Activated naive CD4-positive, alpha-beta T cell treated with anti-CD3 and anti-CD28 coated beads, Interleukin-2, amount 50 U/mL, for 72 hours (primary cell): ENCODE measurements at regions not wholly inside any gene's neighbourhood (a gene's known extent, or its start where the extent isn't known, plus 50 kb on each side); places are given as distances from the start of the nearest gene placed in this dataset.
"Not testable (repeated sequence)": the region's sequence is repeated elsewhere in the genome, so short reads cannot be mapped to it uniquely, and the experiment has no call there.

Experiments used
- ATAC-seq, 2 donors: fragments of 150-1000 bp; cut with Tn5 transposase; 2 replicates each; pipeline ENCODE4 v1.10.0; 2021; ENCODE audit warnings: mild to moderate bottlenecking in 2 of 2, moderate library complexity in 2 of 2
- DNase-seq, 2 donors: peaks; one replicate each; pipeline ENCODE4 v3.0.0; 2021 to 2022; ENCODE audit warnings: low spot score in 2 of 2
- H3K27ac Mint-ChIP-seq, 2 donors: one replicate each; pipeline ENCODE4 v1.8.0; 2022; ENCODE audit warnings: mild to moderate bottlenecking in 2 of 2, mixed read lengths in 2 of 2
- H3K36me3 Mint-ChIP-seq, 2 donors: one replicate each; pipeline ENCODE4 v1.8.0; 2022; ENCODE audit warnings: mixed read lengths in 2 of 2
- H3K9me3 Mint-ChIP-seq, 2 donors: one replicate each; pipeline ENCODE4 v1.8.0; 2022; ENCODE audit warnings: mixed read lengths in 2 of 2

DNA sequence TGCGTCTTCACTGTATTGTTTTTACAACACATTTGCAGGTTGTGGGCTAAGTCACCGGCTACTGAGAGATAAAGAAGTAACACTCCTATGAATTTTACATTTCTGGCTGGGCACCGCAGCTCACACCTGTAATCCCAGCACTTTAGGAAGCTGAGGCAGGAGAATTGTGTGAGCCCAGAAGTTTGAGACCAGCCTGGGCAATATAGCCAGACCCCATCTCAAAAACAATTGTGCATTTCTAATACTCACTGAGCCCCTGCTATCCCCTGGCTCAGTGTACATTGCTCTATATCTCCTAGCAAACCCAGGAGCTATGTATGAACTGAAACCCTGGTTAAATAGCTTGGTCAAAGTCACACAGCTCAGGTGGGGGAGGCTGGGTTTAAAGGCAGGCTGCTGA, 108.7 kb downstream of the ZNF281 start:
- ATAC-seq = no peak
- H3K9me3 Mint-ChIP-seq = no peaks in the 10 kb centered on the region
- H3K36me3 Mint-ChIP-seq = no peaks in the 10 kb centered on the region
- H3K27ac Mint-ChIP-seq = no peak overlapping the region
- no peak for DNase-seq

DNA sequence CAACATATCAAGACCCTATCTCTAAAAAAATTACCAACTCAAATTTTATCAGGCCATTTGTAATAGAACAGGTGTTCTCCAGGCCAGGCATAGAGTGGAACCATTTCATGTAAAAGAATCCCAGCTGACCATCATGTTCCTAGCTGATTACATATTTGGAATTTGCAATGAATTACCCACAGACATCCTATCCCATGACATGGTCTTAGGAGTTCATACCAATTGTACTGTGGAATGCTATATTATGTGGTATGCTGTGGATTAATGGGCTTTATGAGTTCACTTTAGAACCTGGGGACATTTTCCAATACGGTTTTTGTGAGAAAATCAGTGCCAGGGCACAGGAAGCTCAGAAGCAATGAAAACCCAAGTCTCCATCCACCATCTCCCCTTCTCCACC, 110.3 kb downstream of the ZNF281 start:
- H3K27ac Mint-ChIP-seq = no peak overlapping the region
- ATAC-seq = no peak
- no peaks in the 10 kb centered on the region for H3K9me3 Mint-ChIP-seq
- no peak for DNase-seq
- H3K36me3 Mint-ChIP-seq = no peaks in the 10 kb centered on the region

DNA sequence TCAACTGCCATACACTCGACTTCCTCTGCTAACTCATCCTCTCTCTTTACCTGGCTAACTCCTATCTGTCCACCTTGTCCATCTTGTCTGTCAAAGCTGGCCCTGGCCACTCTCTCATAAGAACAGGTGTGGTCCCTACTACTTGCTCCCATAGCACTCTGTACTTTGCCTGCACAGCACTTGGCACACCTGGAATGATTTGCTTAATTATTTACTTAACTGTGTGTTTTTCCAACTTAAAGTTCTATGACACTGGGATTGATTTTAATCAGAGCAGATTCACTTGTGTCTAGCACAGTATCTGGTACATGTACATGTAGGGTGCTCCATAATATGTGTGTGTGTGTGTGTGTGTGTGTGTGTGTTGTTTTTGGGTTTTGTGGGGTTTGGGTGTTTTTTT, 111.6 kb downstream of the ZNF281 start:
- H3K36me3 Mint-ChIP-seq = no peaks in the 10 kb centered on the region
- ATAC-seq = no peak
- no peaks in the 10 kb centered on the region for H3K9me3 Mint-ChIP-seq
- no peak for DNase-seq
- H3K27ac Mint-ChIP-seq = no peak overlapping the region

DNA sequence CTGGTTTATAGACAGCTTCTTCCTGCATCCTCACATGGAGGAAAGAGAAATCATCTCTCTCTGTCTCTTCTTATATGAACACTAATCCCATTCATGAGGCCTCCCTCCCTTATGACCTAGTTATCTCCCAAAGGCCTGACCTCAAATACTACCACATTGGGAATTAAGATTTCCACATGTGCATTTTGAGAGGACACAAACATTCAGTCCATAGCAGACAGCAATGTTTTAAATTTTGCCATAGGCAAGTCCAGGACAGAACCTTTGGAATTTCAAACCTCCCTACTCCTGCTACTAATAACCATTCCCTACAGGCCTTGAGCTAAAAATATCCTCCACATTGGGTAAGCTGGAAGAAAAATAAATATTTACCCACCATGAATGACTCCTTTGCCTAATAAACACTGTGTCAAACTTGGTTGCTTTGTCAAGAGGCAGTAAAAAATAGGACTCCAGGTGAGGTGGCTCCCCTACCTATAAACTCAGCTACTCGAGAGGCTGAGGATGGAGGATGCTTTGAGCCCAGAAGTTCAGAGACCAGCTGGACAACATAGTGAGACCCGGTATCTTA, 113.7 kb downstream of the ZNF281 start:
- H3K36me3 Mint-ChIP-seq = no peaks in the 10 kb centered on the region
- no peak for ATAC-seq
- H3K27ac Mint-ChIP-seq = no peak overlapping the region
- no peaks in the 10 kb centered on the region for H3K9me3 Mint-ChIP-seq
- no peak for DNase-seq

DNA sequence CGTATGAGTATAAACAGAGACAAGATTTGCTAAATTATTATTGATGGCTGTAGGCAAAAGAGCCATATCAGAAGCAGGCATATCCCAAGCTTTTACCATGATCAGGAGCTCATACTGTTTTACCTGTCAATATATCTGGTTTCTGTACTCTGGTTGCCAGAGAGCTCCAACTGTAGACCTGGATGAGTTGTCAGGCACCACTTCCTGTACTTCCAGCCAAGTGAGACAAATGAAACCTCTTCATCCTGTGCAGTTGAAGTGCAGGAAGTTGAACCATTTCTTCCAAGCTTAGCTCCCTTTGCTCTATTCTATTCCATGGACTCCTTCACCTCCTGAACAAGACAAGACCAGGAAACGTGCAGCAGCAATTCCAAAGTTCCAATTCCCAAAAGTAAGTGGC, 115.6 kb downstream of the ZNF281 start:
- Mint-ChIP-seq H3K9me3 (no peaks in the 10 kb centered on the region), H3K27ac (no peak overlapping the region), H3K36me3 (no peaks in the 10 kb centered on the region)
- ATAC-seq (no peak), DNase-seq (no peak)

DNA sequence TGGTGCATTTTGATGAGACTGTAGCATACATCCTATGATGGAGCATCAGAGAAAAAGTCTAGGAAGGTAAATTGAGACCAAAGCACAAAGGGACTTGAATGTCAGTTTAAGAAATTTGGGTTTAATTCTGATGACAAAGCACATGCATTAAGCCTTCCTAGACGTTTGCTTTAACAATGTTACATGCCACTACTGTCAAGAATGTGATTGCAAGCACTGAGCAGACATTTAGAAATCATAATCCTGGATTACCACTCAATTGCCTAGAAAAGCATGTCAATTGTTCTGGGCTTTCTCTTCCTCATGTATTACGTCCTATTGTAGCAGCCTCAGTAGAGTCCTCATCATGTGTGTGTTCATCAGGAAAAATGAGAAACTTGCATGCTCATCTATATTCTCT, 117.1 kb downstream of the ZNF281 start:
- no peak overlapping the region for H3K27ac Mint-ChIP-seq
- ATAC-seq = no peak
- DNase-seq = no peak

DNA sequence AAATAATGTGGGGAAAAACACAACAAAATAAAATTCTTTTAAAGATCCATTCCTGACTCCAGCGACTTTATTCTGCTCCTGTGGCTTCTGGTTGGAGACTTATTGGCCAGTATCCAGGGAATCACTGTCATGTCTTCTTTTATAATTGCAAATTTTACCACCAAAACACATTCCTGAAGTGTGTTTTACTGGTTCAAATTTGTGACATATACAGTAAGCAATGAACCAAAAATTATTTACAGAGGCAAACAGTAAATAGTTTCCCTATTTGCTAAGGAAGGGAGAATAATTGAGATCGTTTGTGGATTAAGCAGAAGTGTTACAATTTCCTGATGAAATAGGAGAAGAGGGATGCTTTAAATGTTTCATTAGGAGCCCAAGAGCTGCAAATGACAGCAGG, 118.7 kb downstream of the ZNF281 start:
- Mint-ChIP-seq H3K9me3 (no peaks in the 10 kb centered on the region), H3K27ac (no peak overlapping the region), H3K36me3 (no peaks in the 10 kb centered on the region)
- no peak for ATAC-seq
- no peak for DNase-seq

More for the DNA sequence above, 117.1 kb downstream of the ZNF281 start:
- H3K36me3 Mint-ChIP-seq = no peaks in the 10 kb centered on the region
- no peaks in the 10 kb centered on the region for H3K9me3 Mint-ChIP-seq

DNA sequence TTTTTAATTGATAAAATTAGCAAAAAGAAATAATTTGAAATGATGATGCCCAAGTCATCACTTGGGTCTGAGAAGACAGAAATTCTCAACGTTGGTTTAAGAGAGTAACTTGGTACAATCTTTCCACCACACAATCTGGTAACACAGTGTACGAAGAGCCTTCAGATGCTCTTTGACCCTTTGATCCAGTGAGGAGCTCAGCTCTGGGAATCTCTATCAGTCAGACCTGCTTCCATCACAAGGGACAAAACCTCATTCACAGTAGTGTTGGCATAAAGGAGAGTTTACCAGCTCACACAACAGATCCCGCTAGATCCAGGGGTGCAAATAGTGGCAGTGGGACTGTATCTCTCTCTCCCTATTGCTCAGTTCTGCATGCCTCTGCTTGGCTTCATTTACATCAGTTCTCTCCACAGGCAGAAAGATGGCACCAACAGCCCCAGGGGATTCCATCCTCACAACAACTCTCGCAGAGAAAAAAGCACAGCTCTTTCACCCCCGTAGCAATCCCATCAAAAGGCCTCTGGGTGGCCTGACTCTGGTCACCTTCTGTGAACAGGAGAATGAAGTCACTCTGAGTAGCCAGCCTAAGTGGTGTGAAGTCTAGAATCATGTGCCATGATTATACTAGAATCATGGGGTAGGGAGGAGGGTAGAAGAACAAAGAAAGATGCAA, 119.7 kb downstream of the ZNF281 start:
- Mint-ChIP-seq H3K27ac (no peak overlapping the region), H3K36me3 (no peaks in the 10 kb centered on the region), H3K9me3 (no peaks in the 10 kb centered on the region)
- DNase-seq (no peak), ATAC-seq (no peak)

DNA sequence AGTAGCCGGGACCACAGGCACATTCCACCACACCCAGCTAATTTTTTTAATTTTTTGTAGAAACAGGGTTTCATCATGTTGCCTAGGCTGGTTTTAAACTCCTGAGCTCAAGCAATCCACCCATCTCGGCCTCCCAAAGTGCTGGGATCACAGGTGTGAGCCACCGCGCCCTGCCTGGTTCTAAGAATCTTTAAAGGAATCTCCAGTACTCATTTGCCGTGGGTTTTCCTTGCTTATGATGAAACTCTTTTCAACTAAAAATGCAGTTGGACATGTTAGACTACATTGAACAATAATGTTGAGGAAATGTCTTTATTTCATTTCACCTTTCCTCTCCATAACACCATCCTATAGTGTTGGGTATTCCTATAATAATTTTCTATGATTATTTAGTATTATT, 121.6 kb downstream of the ZNF281 start:
- no peak for ATAC-seq
- no peak for DNase-seq
- no peaks in the 10 kb centered on the region for H3K9me3 Mint-ChIP-seq
- H3K27ac Mint-ChIP-seq = no peak overlapping the region
- H3K36me3 Mint-ChIP-seq = no peaks in the 10 kb centered on the region

DNA sequence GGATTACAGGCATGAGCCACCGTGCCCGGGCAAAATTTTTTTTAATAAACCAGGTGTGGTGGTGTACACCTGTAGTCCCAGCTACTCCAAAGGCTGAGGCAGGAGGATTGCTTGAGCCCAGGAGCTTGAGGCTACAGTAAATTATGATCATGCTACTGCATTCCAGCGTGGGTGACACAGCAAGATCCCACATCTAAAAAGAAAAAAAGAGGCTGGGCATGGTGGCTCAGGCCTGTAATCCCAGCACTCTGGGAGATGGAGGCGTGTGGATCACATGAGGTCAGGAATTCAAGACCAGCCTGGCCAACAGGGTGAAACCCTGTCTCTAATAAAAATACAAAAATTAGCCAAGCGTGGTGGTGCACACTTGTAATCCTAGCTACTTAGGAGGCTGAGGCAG, 125.6 kb downstream of the ZNF281 start:
- not testable (repeated sequence) for DNase-seq, H3K36me3 Mint-ChIP-seq, H3K27ac Mint-ChIP-seq, H3K9me3 Mint-ChIP-seq, ATAC-seq

DNA sequence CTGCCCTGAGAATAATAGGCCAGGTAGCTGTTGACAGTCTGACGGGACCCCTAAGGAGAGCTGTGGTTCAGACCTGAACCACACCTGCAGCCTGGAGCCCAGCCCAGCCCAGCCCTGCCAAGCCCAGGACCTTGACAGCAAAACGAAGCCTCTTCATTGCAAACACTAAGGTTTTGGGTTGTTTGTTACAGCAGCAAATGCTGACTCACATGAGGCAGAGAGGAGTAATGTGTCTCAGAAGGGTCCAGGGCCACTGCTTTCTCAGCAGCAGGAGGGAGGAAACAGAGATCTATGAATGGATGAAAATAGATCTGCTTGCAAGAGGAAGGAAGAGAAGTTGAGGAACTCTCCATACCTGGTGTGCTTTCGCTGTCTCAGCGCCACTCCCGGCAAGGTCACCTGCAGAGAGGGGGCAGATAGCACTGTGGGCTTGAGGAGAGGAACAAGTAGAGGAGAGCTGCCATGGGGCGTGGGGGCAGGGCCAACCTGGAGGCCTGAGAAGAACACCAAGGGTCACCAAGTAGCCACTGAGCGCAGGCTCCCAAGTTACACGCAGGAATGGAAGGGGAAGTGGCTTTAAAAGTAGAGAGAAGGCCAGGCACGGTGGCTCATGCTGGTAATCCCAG, 127.2 kb downstream of the ZNF281 start:
- ATAC-seq = no peak
- DNase-seq = no peak
- H3K27ac Mint-ChIP-seq = no peak overlapping the region
- no peaks in the 10 kb centered on the region for H3K36me3 Mint-ChIP-seq
- no peaks in the 10 kb centered on the region for H3K9me3 Mint-ChIP-seq

DNA sequence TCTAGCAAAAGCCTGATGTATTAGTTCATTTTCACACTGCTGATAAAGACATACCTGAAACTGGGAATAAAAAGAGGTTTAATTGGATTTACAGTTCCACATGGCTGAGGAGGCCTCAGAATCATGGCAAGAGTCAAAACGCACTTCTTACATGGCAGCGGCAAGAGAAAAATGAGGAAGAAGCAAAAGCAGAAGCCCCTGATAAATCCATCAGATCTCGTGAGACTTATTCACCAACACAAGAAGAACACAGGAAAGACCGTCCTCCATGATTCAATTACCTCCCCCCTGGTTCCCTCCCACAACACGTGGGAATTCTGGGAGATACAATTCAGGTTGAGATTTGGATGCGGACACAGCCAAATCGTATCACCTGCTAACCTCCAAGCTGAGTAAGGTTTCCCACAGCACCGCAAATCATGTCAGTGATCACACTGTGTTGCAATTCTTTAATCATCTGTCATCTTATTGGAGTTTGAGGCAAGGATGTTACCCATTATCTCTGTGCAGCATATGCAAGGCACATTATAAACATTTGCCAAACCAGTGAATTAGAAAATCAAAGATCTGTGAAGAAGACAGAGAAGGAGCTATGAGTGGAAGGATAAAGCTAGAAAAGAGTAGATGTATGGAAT, 128.5 kb downstream of the ZNF281 start:
- no peak for ATAC-seq
- Mint-ChIP-seq H3K27ac (no peak overlapping the region), H3K9me3 (no peaks in the 10 kb centered on the region), H3K36me3 (no peaks in the 10 kb centered on the region)
- DNase-seq = no peak

DNA sequence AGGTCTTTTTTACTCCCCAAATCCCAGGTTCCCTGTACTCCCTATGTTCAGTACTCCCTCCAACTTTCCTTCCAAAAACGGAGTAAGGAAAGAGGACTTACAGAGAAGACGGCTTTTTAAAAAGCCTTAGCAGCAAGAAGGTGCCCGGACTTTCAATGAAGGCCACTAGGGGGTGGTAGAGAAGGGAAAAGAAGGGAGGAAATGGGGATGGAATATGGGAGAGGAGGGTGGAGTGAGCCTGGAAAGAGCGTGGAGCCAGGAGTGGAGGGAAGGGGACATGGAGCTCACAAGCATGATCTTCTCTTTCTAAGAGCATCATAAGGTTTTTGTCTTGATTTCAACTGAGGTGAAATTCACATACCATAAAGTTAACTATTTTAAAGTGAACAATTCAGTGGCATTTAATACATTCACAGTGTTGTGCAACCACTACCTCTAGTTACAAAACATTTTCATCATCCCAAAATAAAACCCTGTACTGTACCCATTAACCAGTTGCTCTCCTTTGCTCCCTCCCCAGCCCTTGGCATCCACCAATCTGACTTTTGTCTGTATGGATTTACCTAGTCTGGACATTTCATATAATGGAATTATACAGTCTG, 129.9 kb downstream of the ZNF281 start:
- DNase-seq = peak in 1 of 2 donors; percentile 48
- Mint-ChIP-seq H3K27ac (no peak overlapping the region), H3K9me3 (no peaks in the 10 kb centered on the region), H3K36me3 (no peaks in the 10 kb centered on the region)
- ATAC-seq = no peak

DNA sequence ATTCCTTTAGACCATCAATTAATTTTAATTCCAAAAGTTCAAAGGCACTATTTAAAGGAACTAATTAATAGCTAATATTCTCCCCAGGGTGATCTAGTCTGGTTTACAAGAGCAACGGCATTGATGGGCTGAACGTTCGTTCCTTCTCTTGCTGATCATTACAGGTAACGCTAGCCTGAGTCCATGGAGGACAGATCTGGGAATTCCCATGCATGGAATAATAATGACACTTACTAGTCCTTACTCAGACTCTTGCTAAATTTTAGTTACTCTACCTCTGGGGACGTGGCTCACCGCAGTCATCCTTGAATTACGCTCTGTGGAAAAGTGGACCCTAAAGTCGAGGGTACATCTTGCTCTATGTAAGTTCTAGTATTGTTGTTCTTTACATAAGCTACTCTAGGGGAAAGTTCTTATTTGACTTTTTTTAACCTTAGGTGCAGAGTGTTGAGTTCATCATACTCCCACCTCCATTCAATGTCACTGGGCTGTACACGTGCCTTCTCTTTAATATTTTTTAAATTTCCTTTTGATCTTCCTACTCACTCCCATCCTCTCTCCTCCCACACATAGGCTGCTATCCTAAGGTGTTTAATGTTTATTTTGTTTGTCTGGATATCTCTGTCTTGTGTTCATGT, 133.9 kb downstream of the ZNF281 start:
- no peak for ATAC-seq
- H3K9me3 Mint-ChIP-seq = no peaks in the 10 kb centered on the region
- H3K27ac Mint-ChIP-seq = no peak overlapping the region
- no peaks in the 10 kb centered on the region for H3K36me3 Mint-ChIP-seq
- DNase-seq = no peak

DNA sequence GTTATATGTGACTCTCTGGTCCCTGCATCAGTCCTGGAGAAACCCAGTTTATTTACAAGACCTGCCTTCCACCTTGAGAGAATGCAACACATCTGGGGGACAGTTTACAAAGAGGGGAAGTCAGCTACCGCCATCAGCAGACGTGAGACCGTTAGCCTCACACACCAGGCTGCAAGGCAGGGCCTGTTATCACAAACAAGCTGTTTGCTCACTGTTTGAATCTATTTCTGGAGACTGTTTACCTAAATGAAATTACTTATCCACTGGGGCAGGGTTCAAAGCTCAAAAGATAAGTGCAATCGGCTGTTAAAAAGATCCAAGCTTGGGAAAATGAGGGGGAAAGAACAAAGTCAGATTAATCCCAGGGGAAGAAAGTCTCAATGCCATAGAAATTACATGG, 134.4 kb downstream of the ZNF281 start:
- H3K36me3 Mint-ChIP-seq = no peaks in the 10 kb centered on the region
- no peak for ATAC-seq
- no peak overlapping the region for H3K27ac Mint-ChIP-seq
- DNase-seq = no peak
- no peaks in the 10 kb centered on the region for H3K9me3 Mint-ChIP-seq

DNA sequence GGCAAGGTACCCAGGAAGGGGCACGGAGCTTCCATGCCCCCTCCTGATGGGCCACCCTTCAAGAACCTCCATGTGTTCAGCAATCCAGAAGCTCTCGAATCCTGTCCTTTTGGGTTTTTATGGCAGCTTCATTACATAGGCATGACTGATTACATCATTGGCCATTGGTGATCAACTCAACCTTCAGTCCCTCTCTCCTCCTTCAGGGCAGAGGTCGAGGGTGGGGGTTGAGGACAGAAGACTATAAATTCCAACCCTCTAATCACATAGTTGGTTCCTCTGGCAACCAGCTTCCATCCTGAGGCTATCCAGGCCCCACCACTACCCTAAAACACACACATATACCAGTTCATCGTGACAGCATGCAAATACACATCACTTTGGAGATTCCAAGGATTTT, 135.7 kb downstream of the ZNF281 start:
- Mint-ChIP-seq H3K9me3 (no peaks in the 10 kb centered on the region), H3K27ac (no peak overlapping the region), H3K36me3 (no peaks in the 10 kb centered on the region)
- no peak for ATAC-seq
- DNase-seq = no peak

DNA sequence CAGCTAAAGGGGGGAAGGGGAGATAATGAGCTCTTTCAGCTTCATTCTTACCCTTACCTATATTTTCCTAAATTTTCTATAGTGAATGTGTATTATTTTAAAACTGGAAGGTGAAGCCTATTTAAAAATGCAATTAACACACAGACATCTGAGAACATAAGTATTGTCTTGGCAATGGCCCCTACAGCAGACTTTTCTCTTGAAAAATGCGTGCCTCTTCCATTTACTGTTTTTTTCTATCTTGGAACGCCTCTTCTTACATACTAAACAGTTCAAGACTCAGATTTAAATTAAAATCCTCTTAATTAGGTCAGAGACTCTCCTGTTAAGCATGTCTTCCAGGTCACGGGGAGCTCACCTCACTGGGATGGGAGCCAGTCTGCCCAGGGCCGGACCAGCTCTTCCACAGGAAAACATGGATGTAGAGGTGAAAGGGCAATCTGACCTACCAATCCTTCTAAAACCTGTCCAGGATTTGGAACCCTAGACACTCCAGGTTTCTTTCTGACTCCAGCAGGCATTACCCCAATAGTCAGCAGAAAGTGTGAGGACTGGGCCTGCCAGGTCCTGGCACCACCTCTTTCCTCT, 137.3 kb downstream of the ZNF281 start:
- Mint-ChIP-seq H3K9me3 (no peaks in the 10 kb centered on the region), H3K27ac (no peak overlapping the region), H3K36me3 (no peaks in the 10 kb centered on the region)
- ATAC-seq (no peak), DNase-seq (no peak)
